ENCODE measurements at regions not wholly inside any gene's neighbourhood (a gene's known extent, or its start where the extent isn't known, plus 50 kb on each side); places are given as distances from the start of the nearest gene placed in this dataset.

DNA sequence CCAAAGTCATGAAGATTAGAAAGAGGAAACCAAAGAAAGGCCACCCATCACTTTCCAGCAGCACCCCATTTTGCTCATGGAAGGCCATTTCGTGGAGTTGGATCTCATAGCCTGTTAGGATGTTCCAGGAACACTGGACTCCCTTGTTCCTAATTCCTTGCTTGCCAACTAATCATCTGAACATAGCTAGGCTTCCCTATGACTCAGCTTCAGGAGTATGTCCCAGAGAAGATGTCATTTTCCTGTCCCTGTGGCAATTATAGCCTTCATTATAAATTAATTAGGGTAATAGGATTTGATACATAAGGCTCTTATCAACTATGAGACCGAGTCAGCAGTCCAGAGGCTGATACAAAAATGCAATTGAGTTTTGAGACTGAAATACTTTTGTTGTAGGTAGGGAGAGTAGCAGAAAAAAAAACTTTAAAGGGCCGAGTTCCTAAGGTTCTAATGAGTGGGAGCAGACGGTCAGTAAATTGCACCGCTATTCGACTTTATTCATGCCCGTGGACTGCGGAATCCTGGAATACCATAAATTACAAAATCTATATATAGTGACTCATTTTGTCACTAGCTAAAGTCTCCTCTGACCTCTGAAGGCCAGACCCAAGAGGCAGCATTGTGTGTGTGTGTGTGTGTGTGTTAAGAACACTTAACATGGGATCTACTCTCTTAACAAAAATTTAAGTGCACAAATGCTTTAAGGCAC, 311.8 kb downstream of the FBXO15 start:
- no peak overlapping the region for H3K4me3 ChIP-seq
- no peak for DNase-seq
- TF ChIP-seq, protein P1, sequence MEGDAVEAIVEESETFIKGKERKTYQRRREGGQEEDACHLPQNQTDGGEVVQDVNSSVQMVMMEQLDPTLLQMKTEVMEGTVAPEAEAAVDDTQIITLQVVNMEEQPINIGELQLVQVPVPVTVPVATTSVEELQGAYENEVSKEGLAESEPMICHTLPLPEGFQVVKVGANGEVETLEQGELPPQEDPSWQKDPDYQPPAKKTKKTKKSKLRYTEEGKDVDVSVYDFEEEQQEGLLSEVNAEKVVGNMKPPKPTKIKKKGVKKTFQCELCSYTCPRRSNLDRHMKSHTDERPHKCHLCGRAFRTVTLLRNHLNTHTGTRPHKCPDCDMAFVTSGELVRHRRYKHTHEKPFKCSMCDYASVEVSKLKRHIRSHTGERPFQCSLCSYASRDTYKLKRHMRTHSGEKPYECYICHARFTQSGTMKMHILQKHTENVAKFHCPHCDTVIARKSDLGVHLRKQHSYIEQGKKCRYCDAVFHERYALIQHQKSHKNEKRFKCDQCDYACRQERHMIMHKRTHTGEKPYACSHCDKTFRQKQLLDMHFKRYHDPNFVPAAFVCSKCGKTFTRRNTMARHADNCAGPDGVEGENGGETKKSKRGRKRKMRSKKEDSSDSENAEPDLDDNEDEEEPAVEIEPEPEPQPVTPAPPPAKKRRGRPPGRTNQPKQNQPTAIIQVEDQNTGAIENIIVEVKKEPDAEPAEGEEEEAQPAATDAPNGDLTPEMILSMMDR (IDR thresholded peaks at IDR 0.05): no peak
- no peak for TF ChIP-seq POLR2A (IDR thresholded peaks at IDR 0.05)
- H3K4me1 ChIP-seq: no peaks in the 10 kb centered on the region
- no peaks in the 10 kb centered on the region for H3K9me3 ChIP-seq
- no peaks in the 10 kb centered on the region for H3K36me3 ChIP-seq
- no peak overlapping the region for H3K27ac ChIP-seq
- no peaks in the 10 kb centered on the region for H3K27me3 ChIP-seq
- intact Hi-C loops (cut with DNase I; ENCODE audit: low total_unique reads): no loop called here

DNA sequence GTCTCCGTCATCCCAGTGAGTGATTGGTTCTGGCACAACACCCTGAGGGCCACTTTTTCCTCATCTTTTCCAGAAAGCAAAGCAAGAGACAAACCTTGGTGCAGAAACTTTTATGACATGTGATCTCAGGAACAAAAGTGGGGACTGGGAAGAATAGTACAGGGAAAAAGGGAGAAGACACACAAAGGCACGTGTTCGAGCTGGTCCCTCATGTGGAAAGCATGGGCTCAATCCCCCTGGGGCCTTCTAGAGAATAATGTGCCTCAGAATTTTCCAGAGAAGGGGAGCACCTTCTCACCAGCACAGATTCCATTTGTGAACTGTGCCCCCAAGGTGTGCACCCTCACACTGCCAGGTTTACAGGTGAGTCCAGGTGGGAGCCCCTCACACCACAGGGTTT, 312.6 kb downstream of the FBXO15 start:
- Histone ChIP-seq H3K4me3 (no peak overlapping the region), H3K36me3 (no peaks in the 10 kb centered on the region), H3K27ac (no peak overlapping the region), H3K4me1 (no peaks in the 10 kb centered on the region), H3K9me3 (no peaks in the 10 kb centered on the region), H3K27me3 (no peaks in the 10 kb centered on the region)
- TF ChIP-seq, protein P1 (IDR thresholded peaks at IDR 0.05): no peak
- no peak for TF ChIP-seq POLR2A (IDR thresholded peaks at IDR 0.05)
- DNase-seq: no peak
- intact Hi-C loops (cut with DNase I; ENCODE audit: low total_unique reads): no loop called here

DNA sequence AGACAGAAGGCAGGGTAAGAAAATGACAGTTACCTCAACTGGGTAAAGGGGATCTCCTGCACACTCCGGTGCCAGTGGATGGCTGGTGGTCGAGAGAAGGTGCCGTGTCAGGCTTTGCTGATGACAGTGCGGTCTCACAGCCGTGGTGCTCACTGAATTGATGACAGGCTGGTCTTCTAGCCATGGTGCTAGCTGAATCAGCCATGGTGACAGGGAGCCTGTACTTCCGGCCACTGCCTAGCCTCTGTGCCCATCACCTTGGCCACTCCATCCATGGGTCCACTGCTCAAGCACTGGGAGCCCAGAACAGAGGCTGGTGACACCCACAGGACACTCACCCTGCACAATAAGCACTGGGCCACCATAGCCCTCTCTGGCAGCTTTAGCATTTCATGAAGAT, 315.9 kb downstream of the FBXO15 start:
- no peaks in the 10 kb centered on the region for H3K36me3 ChIP-seq
- H3K27me3 ChIP-seq: no peaks in the 10 kb centered on the region
- H3K9me3 ChIP-seq: no peaks in the 10 kb centered on the region
- no peaks in the 10 kb centered on the region for H3K4me1 ChIP-seq
- H3K4me3 ChIP-seq: no peak overlapping the region
- TF ChIP-seq, protein P1 (IDR thresholded peaks at IDR 0.05): no peak
- no peak for TF ChIP-seq POLR2A (IDR thresholded peaks at IDR 0.05)
- no peak for DNase-seq
- H3K27ac ChIP-seq: no peak overlapping the region
- intact Hi-C loops (cut with DNase I; ENCODE audit: low total_unique reads): no loop called here

DNA sequence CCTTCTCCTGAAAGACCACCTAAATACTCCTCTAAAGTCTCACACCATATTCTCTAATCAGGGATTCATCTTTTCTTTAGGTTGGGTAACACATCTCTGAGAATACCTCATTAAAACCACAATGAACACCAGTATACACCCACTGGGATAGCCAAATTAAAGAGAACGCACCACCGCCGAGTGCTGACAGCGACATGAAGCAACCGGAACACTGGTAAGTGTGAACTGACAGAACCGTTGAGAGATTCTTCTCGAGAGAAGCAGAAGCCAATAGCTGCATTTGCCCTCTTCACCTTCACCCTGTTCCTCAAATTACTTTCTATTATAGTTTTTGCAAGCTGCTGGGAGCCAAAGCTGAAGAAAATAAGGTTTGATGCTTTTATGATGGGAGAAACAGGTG, 318.5 kb downstream of the FBXO15 start:
- H3K27me3 ChIP-seq: no peaks in the 10 kb centered on the region
- no peaks in the 10 kb centered on the region for H3K9me3 ChIP-seq
- TF ChIP-seq POLR2A (IDR thresholded peaks at IDR 0.05): no peak
- TF ChIP-seq, protein P1 (IDR thresholded peaks at IDR 0.05): no peak
- H3K4me1 ChIP-seq: no peaks in the 10 kb centered on the region
- no peak for DNase-seq
- intact Hi-C loops (cut with DNase I; ENCODE audit: low total_unique reads): no loop called here
- H3K36me3 ChIP-seq: no peaks in the 10 kb centered on the region
- no peak overlapping the region for H3K4me3 ChIP-seq
- no peak overlapping the region for H3K27ac ChIP-seq

DNA sequence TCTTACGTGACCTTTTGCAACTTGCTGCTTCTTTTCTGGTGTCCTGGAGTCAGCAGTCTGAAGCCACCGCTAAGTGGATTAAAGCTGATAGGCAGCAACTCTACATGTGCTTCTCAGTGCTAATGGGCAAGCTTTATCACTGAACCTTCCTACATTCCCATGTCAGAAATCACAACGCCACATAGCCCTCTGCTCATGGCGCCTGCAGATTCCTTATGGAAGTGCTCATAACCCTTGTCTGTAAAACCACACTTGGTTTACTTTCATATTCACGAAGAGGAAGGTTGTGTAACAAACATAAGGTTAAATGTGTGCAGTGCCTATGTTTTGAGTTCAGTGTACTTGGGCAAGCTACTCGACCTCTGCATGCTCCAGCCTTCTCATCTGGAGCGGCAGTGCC, 319.8 kb downstream of the FBXO15 start:
- TF ChIP-seq, protein P1 (IDR thresholded peaks at IDR 0.05): no peak
- TF ChIP-seq POLR2A (IDR thresholded peaks at IDR 0.05): no peak
- Histone ChIP-seq H3K9me3 (no peaks in the 10 kb centered on the region), H3K36me3 (no peaks in the 10 kb centered on the region), H3K4me3 (no peak overlapping the region), H3K27ac (no peak overlapping the region), H3K27me3 (no peaks in the 10 kb centered on the region), H3K4me1 (no peaks in the 10 kb centered on the region)
- intact Hi-C loops (cut with DNase I; ENCODE audit: low total_unique reads): no loop called here
- no peak for DNase-seq
